A549 (cell line): ENCODE measurements at regions not wholly inside any gene's neighbourhood (a gene's known extent, or its start where the extent isn't known, plus 50 kb on each side); places are given as distances from the start of the nearest gene placed in this dataset.

Experiments used
- MAFK ChIP-seq: fragments of 450-650 bp; IDR thresholded peaks from 2 replicates; pipeline ENCODE4 v1.6.1; 2014; ENCODE audit not compliant: partially characterized antibody
- MAX ChIP-seq: IDR thresholded peaks from 2 replicates; pipeline ENCODE4 v1.6.1; 2012
- TP53 ChIP-seq: fragments of 250-450 bp; sonication (Bioruptor Pico); IDR thresholded peaks from 2 replicates; pipeline ENCODE4 v1.5.0; 2021; ENCODE audit warnings: mild to moderate bottlenecking, moderate library complexity
- TF ChIP-seq, protein P1 (sequence below): fragments of >200 bp; sonication (Bioruptor Twin); formaldehyde crosslinking; IDR thresholded peaks from 3 replicates; pipeline ENCODE4 v1.5.1; 2016

GRCh38 chr2:167575276-167575675 is 672.1 kb downstream of the STK39 start:
- TF ChIP-seq MAFK = no peak
- TF ChIP-seq MAX = no peak
- TF ChIP-seq, protein P1, sequence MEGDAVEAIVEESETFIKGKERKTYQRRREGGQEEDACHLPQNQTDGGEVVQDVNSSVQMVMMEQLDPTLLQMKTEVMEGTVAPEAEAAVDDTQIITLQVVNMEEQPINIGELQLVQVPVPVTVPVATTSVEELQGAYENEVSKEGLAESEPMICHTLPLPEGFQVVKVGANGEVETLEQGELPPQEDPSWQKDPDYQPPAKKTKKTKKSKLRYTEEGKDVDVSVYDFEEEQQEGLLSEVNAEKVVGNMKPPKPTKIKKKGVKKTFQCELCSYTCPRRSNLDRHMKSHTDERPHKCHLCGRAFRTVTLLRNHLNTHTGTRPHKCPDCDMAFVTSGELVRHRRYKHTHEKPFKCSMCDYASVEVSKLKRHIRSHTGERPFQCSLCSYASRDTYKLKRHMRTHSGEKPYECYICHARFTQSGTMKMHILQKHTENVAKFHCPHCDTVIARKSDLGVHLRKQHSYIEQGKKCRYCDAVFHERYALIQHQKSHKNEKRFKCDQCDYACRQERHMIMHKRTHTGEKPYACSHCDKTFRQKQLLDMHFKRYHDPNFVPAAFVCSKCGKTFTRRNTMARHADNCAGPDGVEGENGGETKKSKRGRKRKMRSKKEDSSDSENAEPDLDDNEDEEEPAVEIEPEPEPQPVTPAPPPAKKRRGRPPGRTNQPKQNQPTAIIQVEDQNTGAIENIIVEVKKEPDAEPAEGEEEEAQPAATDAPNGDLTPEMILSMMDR = no peak
- TF ChIP-seq TP53 (CRISPR knock-in tag) = no peak
